Stimulated activated effector memory CD8-positive, alpha-beta T cell treated with anti-CD3 and anti-CD28 coated beads, Interleukin-12 subunit alpha, Interleukin-12 subunit beta, amount 100 ng/mL, for 72 hours (primary cell): ENCODE measurements at regions not wholly inside any gene's neighbourhood (a gene's known extent, or its start where the extent isn't known, plus 50 kb on each side); places are given as distances from the start of the nearest gene placed in this dataset.

Source experiments
- ATAC-seq: fragments of 150-1000 bp; cut with Tn5 transposase; 2 replicates; pipeline ENCODE4 v1.10.0; 2021
- DNase-seq, 2 donors: peaks; one replicate each; pipeline ENCODE4 v3.0.0; 2021 to 2022; ENCODE audit warnings: low spot score in 2 of 2
- H3K27ac Mint-ChIP-seq: one replicate; pipeline ENCODE4 v1.8.0; 2022; ENCODE audit warnings: mild to moderate bottlenecking, mixed read lengths
- H3K36me3 Mint-ChIP-seq: one replicate; pipeline ENCODE4 v1.8.0; 2022; ENCODE audit warnings: mild to moderate bottlenecking, mixed read lengths
- H3K4me1 Mint-ChIP-seq: one replicate; pipeline ENCODE4 v1.8.0; 2022; ENCODE audit warnings: mixed read lengths
- H3K4me3 Mint-ChIP-seq: one replicate; pipeline ENCODE4 v1.8.0; 2022; ENCODE audit warnings: mild to moderate bottlenecking, mixed read lengths
- H3K9me3 Mint-ChIP-seq: one replicate; pipeline ENCODE4 v1.8.0; 2022; ENCODE audit warnings: mixed read lengths

DNA sequence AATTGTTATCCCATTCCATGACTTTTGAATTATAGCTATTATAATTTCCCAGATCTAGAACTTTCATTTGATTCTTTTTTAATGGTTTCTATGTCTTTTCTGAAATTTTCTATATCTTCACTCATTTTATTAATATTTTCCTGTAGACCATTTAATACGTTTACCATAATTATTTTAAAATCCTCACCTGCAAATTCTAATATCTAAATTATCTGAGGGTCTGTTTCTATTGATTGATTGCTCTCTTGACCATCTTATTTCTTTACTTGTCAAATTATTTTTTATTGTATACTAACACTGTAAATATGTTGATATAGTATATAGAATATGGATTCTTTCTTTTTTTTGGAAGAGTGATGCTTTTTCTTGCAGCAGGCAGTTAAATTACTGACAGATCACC lies 229.3 kb upstream of the CTBP2 start:
- H3K36me3 Mint-ChIP-seq, result no peaks in the 10 kb centered on the region
- peaks cover 13% of the 10 kb centered on the region for H3K9me3 Mint-ChIP-seq
- H3K4me3 Mint-ChIP-seq, result no peak overlapping the region
- ATAC-seq, result no peak
- DNase-seq, result no peak
- no peak overlapping the region for H3K27ac Mint-ChIP-seq
- H3K4me1 Mint-ChIP-seq, result no peaks in the 10 kb centered on the region

GRCh38 chr10:125379592-125379991 lies 219.2 kb upstream of the CTBP2 start:
- H3K4me3 Mint-ChIP-seq, result no peak overlapping the region
- no peaks in the 10 kb centered on the region for H3K4me1 Mint-ChIP-seq
- peaks cover 13% of the 10 kb centered on the region for H3K9me3 Mint-ChIP-seq
- ATAC-seq (no peak), DNase-seq (no peak)
- H3K36me3 Mint-ChIP-seq, result no peaks in the 10 kb centered on the region
- no peak overlapping the region for H3K27ac Mint-ChIP-seq

- Mint-ChIP-seq H3K27ac (no peak overlapping the region), H3K4me1 (no peaks in the 10 kb centered on the region), H3K4me3 (no peak overlapping the region), H3K36me3 (no peaks in the 10 kb centered on the region), H3K9me3 (peaks cover 8% of the 10 kb centered on the region)
- no peak for DNase-seq
- no peak for ATAC-seq
Observed at GRCh38 chr10:125377368-125377767, 217.0 kb upstream of the CTBP2 start.

GRCh38 chr10:125375210-125375609 lies 214.8 kb upstream of the CTBP2 start:
- DNase-seq (no peak), ATAC-seq (no peak)
- H3K4me1 Mint-ChIP-seq, result no peaks in the 10 kb centered on the region
- H3K9me3 Mint-ChIP-seq, result peaks cover 8% of the 10 kb centered on the region
- H3K36me3 Mint-ChIP-seq, result no peaks in the 10 kb centered on the region
- no peak overlapping the region for H3K27ac Mint-ChIP-seq
- H3K4me3 Mint-ChIP-seq, result no peak overlapping the region

GRCh38 chr10:125373546-125373945 lies 213.2 kb upstream of the CTBP2 start:
- H3K4me3 Mint-ChIP-seq, result no peak overlapping the region
- H3K4me1 Mint-ChIP-seq, result no peaks in the 10 kb centered on the region
- no peak for DNase-seq
- no peak overlapping the region for H3K27ac Mint-ChIP-seq
- peaks cover 3% of the 10 kb centered on the region for H3K9me3 Mint-ChIP-seq
- H3K36me3 Mint-ChIP-seq, result no peaks in the 10 kb centered on the region
- no peak for ATAC-seq

DNA sequence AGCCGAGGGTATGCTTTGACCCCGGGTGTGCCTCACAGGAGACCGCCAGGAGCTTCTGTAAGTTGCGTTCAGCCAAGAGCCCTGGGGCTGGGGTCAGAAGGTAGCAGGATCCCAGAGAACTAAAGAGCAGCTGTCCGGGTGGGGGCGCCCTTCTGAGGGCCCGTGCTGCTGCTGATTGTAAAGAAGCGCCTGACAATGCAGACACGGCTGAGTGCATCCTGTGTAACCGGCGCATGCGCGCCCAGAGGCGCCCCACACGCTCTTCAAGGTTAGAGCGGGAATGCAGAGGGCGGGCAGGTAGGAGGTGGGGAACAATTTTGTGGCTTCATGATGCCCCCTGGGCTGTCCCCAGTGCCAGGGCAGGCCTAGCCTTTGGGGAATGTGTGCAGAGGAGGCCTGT lies 210.2 kb upstream of the CTBP2 start:
- Mint-ChIP-seq H3K27ac (no peak overlapping the region), H3K9me3 (no peaks in the 10 kb centered on the region), H3K4me1 (no peaks in the 10 kb centered on the region), H3K4me3 (no peak overlapping the region), H3K36me3 (no peaks in the 10 kb centered on the region)
- DNase-seq, result no peak
- ATAC-seq, result no peak

- H3K4me1 Mint-ChIP-seq, result no peaks in the 10 kb centered on the region
- H3K9me3 Mint-ChIP-seq, result peaks cover 7% of the 10 kb centered on the region
Observed at GRCh38 chr10:125369382-125370326, 209.3 kb upstream of the CTBP2 start.

GRCh38 chr10:125368146-125368545 lies 207.8 kb upstream of the CTBP2 start:
- ATAC-seq (no peak), DNase-seq (no peak)
- Mint-ChIP-seq H3K4me3 (no peak overlapping the region), H3K36me3 (no peaks in the 10 kb centered on the region), H3K4me1 (no peaks in the 10 kb centered on the region), H3K9me3 (peaks cover 7% of the 10 kb centered on the region), H3K27ac (no peak overlapping the region)

More at GRCh38 chr10:125369382-125370326, 209.3 kb upstream of the CTBP2 start:
- ATAC-seq (no peak), DNase-seq (no peak)
- H3K36me3 Mint-ChIP-seq, result no peaks in the 10 kb centered on the region
- no peak overlapping the region for H3K4me3 Mint-ChIP-seq
- no peak overlapping the region for H3K27ac Mint-ChIP-seq

DNA sequence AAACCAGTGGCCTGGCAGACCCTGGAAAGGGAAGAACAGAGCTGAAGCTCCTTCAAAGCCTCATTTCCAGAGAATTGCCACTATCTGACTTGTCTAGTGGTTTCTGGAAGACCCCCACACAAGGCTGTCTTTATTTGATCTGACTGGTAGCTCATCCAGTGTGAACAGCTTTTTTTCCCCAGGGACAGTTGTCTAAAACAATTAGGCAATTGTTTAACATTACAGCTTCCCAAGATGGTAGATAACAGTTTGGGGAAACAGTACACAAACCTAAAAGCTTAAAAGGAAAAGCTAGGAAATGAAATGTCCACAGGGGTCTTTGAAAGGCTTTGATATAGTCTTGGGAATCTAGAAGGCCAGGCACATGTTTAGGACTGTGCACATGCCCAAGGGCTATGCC lies 203.4 kb upstream of the CTBP2 start:
- Mint-ChIP-seq H3K27ac (no peak overlapping the region), H3K9me3 (peaks cover 9% of the 10 kb centered on the region), H3K4me3 (no peak overlapping the region), H3K4me1 (no peaks in the 10 kb centered on the region), H3K36me3 (no peaks in the 10 kb centered on the region)
- no peak for ATAC-seq
- DNase-seq, result no peak

GRCh38 chr10:125362950-125363349 lies 202.6 kb upstream of the CTBP2 start:
- H3K4me3 Mint-ChIP-seq, result no peak overlapping the region
- DNase-seq (no peak), ATAC-seq (no peak)
- peaks cover 9% of the 10 kb centered on the region for H3K9me3 Mint-ChIP-seq
- no peak overlapping the region for H3K27ac Mint-ChIP-seq
- no peaks in the 10 kb centered on the region for H3K36me3 Mint-ChIP-seq
- no peaks in the 10 kb centered on the region for H3K4me1 Mint-ChIP-seq

GRCh38 chr10:125359401-125359800 lies 199.0 kb upstream of the CTBP2 start:
- Mint-ChIP-seq H3K36me3 (no peaks in the 10 kb centered on the region), H3K27ac (no peak overlapping the region), H3K4me3 (no peak overlapping the region), H3K4me1 (no peaks in the 10 kb centered on the region), H3K9me3 (peaks cover 2% of the 10 kb centered on the region)
- DNase-seq (no peak), ATAC-seq (no peak)

- no peak for DNase-seq
- ATAC-seq, result no peak
- Mint-ChIP-seq H3K4me3 (no peak overlapping the region), H3K9me3 (no peaks in the 10 kb centered on the region), H3K4me1 (no peaks in the 10 kb centered on the region), H3K27ac (no peak overlapping the region), H3K36me3 (no peaks in the 10 kb centered on the region)
Observed at GRCh38 chr10:125355657-125356056, 195.3 kb upstream of the CTBP2 start.

GRCh38 chr10:125350519-125350918 lies 190.2 kb upstream of the CTBP2 start:
- Mint-ChIP-seq H3K4me1 (no peaks in the 10 kb centered on the region), H3K36me3 (no peaks in the 10 kb centered on the region), H3K4me3 (no peak overlapping the region), H3K27ac (no peak overlapping the region), H3K9me3 (no peaks in the 10 kb centered on the region)
- ATAC-seq, result no peak
- no peak for DNase-seq

DNA sequence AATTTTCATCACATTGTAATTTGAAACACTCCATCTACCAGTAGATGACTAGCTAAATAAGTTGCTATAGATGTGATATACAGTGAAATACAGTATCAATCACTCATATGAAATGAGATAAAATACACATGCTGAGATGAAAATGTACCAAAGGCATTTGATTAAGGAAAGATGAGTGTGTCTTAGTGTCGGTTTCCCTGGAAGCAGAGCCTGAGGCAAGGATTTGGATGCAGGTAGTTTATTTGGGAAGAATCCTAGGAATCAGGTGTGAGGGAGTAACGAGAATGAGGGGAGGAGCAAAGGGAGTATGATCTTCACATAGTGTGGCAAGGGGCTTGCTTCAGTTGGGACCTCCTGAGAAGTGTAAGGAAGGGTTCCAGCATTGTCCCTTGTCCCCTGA lies 188.2 kb upstream of the CTBP2 start:
- DNase-seq, result no peak
- ATAC-seq, result no peak
- Mint-ChIP-seq H3K4me1 (no peaks in the 10 kb centered on the region), H3K36me3 (no peaks in the 10 kb centered on the region), H3K27ac (no peak overlapping the region), H3K9me3 (no peaks in the 10 kb centered on the region), H3K4me3 (no peak overlapping the region)

- DNase-seq (no peak), ATAC-seq (no peak)
- Mint-ChIP-seq H3K36me3 (no peaks in the 10 kb centered on the region), H3K4me3 (no peak overlapping the region), H3K27ac (no peak overlapping the region), H3K4me1 (no peaks in the 10 kb centered on the region), H3K9me3 (no peaks in the 10 kb centered on the region)
Observed at GRCh38 chr10:125344573-125345171, 184.3 kb upstream of the CTBP2 start.

DNA sequence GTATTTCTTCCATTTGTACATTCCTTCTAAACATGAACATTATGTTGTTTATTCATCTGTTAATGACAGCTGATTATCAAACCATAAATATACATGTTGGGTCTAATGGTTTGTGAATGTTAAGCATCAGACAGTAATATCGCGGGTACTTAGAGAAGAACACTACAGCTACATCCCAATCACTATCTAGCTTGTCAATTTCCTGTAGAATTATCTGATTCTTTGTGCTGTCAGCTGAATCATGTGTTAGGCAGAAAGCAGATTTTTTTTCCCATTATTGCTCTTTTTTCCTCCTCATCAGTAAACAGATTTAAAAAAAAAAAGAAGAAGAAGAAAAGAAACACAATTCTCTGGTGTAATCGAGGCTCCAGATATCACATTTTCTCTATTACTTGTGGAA lies 183.6 kb upstream of the CTBP2 start:
- H3K27ac Mint-ChIP-seq, result no peak overlapping the region
- no peak overlapping the region for H3K4me3 Mint-ChIP-seq
- no peaks in the 10 kb centered on the region for H3K4me1 Mint-ChIP-seq
- no peaks in the 10 kb centered on the region for H3K9me3 Mint-ChIP-seq
- ATAC-seq (no peak), DNase-seq (no peak)
- no peaks in the 10 kb centered on the region for H3K36me3 Mint-ChIP-seq
